ENCODE measurements at regions not wholly inside any gene's neighbourhood (a gene's known extent, or its start where the extent isn't known, plus 50 kb on each side); places are given as distances from the start of the nearest gene placed in this dataset.
"Not testable (repeated sequence)": the region's sequence is repeated elsewhere in the genome, so short reads cannot be mapped to it uniquely, and the experiment has no call there.

DNA sequence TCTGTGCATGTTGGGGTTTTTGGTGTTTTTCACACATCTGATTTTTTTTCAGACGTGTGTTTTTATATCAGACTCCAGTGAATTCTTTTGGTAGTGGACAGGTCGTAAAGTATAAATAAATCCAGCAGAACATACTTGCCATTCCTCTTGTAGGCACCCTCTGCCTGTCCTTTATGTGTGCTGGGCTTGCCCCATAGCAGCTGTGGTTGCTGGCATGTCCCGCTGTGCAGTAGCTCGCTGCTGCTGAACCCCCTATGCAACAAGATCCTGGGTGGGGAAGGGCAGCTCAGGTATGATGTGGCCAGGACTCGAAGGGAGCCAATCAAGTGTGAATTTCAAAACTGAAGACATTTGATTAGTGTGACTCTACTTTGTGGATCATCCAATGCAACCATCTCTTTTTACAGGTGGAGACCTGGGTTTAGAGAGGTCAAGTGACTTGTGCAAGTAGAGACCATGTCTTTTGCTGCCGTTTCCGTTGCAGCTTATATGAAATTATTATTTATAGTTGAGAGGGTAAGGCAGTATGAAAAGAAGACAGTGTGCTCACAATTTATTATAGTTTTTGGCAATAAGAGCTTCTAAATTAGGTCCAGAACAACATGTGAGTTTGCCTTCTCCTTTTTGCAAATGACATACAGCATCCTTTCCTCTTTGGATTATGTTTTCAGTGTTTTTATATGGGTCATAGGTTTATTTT lies 350.8 kb upstream of the C2CD4B start:
- no peak for DNase-seq

DNA sequence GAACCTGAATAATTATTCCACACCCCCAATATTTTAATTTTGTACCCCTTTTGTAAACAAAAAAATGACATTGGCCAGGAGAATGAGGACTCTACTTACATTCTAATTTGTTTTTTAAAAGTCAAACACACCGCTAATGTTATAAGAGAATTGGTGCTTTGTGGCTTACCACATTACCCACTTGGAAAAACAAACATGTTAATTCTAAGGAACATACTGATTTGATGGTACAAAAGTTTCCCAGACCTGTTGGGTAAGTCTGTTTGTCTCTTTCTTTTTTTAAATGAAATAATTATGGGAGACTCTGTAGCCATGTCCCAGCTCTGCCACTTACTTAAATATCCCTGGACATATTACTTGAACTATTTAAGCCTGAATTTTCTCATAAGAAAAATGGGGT lies 352.5 kb upstream of the C2CD4B start:
- no peak for DNase-seq

DNA sequence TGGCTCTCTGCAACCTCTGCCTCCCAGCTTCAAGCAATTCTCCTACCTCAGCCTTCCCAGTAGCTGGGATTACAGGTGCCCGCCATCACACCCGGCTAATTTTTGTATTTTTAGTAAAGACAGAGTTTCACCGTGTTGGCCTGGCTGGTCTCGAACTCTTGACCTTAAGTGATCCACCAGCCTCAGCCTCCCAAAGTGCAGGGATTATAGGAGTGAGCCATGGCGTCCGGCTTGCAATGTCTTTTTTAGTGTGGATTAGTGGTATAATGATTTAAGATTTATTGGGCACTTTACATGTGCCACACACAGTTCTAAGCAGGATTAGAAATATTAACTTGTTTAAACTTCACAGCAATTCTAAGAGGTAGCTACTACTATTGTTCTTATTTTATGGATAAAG lies 353.6 kb upstream of the C2CD4B start:
- DNase-seq, result not testable (repeated sequence)

DNA sequence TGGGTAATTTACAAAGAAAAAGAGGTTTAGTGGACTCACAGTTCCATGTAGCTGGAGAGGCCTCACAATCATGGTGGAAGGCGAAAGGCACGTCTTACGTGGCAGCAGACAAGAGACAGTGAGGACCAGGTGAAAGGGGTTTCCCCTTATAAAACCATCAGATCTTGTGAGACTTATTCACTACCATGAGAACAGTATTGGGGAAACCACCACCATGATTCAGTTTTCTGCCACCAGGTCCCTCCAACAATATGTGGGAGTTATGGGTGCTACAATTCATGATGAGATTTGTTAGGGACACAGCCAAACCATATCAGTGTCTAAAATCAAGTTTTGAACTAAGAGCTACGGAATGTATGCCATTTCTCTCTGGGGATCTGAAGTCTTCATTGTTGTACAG lies 354.8 kb upstream of the C2CD4B start:
- no peak for DNase-seq

DNA sequence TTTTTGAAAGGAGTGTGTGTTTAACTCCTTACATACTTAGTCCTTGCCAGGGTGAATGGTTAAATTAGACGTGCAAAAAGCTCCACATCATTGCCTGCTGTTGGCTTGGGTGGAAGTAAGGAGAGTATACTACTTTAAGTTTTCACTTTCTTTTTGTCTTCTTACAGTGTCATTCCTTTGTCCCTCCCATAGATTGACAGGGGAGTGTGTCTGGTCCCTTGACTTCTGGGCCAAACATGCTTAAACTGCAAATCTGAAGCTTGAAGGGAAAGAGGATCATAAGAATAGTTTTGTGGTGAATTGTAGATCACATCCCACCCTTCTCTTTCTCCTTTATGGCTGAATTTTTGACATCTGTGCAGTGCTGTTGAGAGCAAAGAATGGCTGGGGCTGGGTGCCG lies 355.8 kb upstream of the C2CD4B start:
- no peak for DNase-seq

DNA sequence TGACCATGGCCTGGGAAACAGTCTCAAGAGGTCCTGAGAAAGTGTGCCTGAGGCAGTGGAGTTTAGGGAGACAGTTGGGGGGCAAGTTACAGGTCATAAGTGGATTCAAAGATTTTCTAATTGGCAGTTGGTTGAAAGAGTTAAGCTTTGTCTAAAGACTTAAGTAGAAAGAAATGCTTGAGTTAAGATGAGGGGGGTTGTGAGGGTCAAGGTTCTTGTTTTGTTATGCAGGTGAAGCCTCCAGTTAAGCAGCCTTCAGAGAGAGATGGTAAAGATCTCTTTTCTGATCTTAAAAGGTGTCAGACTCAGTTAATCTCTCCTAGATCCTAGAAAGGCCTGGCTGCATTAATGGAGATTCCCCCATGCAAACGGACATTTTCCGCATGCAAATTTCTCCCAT lies 356.3 kb upstream of the C2CD4B start:
- DNase-seq, result no peak

DNA sequence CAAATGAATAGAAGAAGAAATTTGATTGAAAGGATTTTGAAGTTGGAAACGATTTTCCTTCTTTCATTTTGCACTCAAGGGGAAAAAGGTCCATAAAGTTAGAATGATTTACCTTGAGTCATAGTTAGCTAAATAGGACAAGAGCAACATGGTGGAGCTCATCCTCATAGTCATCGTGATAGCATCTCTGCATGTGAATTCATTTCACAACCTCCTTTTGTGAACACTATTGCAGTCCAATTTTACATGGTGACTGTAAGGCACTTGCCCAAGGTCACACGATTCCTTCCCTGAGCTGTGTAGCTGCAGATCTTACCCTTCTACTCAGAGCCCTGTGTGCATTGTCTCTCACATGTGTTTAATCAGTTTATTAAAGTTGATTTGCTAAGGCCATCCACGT lies 359.8 kb upstream of the C2CD4B start:
- DNase-seq, result no peak

DNA sequence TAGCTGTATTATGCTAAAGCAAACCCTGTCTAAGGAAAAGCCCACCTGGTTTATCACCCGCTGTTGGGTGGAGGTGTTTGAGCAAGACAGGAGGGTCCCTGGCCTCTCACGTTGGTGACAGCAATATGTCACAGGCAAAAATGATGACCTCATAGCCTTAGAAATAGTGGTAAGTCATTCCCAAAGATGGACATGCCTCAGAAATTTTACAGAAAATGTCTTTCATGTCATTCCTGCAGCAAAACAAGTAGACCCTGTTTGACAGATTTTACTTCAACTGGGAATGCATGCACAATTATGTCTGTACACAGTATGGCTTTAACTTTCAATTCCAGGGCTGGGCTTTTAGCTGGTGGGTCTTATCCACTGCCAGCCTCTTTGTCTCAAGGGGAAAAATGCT lies 362.3 kb upstream of the C2CD4B start:
- no peak for DNase-seq

DNA sequence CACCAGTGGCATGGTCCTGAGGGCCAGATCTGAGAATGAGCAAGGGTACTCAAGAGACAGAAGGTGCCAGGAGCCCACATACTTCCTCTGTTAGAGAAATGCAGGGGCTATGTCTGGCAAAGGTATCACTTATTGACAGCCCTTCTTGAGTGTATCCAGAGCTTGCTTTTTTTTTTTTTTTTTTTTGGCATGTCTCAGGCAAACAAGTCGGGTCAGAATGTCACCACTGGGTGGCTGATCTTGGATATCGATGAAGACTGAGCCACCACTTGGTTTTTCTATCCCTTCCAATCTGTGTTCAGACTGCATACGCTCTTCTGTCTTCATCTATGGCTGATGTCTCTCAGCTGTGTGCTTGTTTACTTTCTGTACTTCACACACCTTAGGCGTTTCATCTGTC lies 363.4 kb upstream of the C2CD4B start:
- no peak for DNase-seq

DNA sequence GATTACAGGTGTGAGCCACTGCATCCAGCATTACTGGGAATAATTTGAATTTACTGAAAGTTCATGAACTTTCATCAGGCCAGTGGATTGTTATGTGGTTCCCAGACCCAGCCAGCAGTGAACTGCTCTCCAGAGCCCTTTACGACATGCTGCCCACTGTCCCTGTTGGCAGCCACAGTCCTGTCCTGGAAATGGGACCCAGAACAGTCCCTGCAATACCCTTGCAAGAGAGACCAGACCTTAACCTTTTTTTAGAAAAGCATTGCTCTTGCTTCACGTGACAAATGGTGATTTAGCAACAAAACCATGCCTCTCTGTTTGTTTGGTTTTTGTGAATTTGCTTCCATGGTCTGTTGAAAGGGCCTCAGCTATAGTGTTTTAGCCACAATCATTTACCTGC lies 367.3 kb upstream of the C2CD4B start:
- DNase-seq, result no peak

DNA sequence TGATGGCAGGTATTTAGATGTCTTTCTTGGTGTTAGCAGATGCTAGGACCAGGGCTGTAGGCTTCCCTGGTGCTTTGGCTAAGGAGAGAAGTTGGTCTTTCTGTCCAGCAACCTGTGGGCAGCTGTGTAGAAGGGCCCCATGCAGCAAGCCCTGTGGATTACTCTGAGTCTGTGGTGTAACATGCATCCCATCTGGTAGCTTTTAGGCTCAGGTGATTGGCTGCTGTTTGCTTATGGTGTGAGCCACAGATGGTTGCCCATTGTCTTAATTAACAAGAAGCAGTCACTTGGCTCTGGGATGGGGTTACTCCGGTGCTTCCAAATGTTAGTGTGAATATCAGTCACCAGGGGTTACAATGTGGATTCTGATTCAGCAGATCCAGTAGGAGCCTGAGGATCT lies 368.6 kb upstream of the C2CD4B start:
- no peak for DNase-seq

DNA sequence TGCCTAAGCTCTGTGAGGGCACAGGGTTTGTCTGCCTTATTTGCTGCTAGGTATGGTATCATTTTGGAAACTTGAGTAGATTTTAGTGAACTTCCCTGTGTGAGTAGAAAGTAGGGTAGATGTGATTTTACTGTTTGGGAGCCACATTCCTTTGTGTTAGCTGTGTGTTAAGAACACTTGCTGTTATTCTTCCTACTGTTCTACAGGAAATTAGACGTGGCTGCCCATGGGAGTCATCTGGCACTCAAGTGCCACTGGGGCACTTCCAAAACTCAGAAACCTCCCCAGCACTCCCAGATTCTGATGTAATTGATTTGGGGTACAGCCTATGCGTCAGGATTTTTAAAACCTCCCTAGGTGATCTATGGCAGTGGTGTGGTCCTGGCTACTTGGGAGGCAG lies 369.9 kb upstream of the C2CD4B start:
- no peak for DNase-seq

DNA sequence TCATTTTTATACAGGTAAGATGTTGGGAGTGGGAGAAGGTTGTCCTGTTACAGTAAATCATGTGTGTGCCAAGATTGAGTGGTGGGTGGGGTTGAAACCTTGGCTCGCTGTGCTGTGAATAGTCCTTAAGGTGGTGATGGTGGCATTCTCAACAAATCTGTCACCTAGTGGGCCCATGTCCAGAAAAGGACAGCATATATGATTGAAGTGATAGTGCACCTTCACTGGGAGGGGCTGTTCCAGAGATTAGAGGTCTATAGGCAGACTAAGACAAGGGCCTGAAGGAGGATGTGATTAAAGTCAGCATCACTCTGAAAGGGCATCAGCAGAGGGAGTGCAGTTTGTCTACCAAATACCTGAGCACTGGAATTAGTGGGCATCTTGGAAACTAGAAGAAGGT lies 374.2 kb upstream of the C2CD4B start:
- no peak for DNase-seq

DNA sequence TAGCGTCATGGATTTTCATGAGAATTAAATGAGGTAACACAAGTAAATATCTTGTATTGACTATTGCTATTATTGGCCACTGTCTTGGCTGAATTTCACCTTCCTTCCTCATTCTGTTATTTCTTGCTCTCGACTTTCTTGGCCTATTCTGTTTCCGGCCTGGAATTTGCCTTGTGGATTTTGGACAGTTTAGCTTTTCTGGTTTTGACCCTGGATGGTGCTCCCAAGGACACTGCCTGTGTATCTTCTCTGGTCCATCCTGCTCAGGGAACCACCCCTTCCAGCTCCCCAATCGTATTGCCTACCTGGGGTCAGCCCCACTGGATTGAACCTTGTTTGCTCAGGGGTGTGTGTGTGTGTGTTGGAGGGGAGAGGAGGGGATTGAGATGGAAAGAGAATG lies 376.2 kb upstream of the C2CD4B start:
- DNase-seq, result no peak

DNA sequence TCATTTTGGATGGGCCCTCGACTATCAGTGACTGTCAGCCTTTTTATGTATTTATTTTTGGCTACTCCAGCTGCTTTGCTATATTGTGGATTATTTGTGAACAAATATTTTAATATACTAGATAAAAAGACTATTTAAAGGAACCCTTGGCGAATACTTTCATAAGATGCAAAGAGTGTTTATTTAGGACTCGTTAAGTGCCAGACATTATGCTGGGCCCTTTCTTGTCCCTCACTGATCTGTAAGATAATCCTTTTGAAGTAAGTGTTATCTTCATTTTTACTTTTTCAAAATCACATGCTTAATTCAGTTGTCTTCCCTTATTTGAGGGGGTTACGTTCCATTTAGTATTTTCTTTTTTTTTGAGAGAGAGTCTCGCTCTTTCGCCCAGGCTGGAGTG lies 376.8 kb upstream of the C2CD4B start:
- DNase-seq, result no peak

DNA sequence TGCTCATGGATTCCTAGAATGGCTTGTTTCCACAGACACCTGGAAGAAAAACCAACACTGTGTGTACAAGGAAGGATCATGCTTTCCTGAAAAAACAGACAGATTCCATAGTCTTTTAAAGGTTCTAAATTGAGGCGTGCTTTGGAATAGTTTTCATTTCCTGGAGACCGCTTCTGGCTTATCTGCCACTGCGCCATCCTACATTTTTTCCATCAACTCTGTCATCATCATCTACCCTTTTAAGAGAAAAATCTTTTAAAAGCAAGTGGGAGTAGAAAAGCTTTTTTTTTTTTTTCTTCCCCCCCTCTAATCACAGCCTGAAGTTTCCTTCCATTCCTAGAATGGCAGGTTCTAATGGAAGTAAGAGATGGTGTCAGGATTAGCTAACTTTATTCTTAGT lies 379.4 kb upstream of the C2CD4B start:
- no peak for DNase-seq

DNA sequence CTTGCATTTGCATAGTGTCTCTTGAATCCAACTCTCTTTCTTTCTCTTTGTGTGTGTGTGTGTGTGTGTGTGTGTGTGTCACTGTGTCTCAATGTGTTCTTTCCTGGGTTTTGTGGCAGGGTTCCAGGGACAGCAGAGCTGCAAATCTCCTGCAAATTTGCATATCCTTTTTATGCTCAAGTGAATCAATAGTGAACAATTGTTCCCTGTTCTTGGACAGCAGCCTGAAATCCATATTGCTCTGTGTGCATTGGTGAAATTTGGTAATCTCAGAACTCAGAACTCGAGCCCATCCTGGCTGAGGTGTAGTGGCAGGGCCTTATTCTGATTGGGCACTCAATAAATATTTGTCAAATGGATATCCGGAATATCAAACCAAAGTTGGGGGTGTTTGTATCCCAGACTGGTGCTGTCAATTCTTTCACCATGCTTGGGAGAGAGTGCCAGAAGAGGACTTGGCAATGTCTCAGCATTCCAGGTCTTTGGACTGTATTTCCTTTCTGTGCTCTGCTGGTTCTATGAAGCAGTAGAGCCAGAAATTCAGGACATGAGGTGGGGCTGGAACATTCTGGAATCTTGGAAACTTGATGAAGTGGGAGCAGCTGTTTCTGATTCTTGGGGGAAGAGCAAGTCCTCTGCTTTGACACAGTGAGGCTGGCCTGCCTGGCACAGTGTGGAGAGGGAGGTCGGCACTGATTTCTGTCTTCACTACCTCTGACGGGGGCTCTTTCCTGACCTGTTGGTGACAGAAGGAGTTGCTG lies 380.6 kb upstream of the C2CD4B start:
- no peak for DNase-seq

DNA sequence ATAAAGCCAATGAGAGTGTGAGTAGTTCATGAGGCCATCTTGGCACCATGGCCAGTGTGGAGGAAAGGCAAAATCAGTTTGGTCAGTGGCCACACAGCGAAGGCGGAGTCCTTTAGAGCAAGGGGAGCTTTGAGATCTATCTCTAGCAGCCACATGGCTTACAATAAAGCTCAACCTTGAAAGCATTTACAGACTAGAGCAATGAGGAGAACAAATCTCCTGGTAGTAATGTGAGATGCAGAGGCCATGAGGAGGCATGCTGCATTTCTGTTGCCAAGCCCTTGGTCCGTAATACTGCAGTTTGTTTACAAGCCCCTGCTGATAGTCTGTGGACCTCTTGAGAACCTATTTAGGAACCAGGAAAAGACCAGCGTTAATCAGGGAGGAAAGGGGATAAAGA lies 381.5 kb upstream of the C2CD4B start:
- no peak for DNase-seq

DNA sequence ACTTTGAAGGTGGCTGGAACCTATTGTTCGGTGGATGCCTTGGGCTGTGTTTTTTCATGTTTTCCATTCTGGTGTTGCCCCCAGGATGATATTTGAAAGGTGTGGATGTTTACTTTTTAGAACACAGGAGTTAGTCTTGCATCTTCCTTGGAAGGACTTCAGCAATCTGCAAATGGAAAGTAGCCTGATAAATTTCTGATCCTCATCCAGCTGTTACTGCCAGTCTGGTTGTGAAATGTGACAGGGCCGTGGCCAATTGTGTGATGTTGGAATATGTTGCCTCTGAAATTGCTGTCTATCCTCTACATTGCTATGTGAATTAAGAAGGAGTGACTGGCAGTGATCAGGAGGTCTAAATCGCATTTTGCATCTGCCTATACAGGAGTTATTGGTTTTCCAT lies 382.5 kb upstream of the C2CD4B start:
- no peak for DNase-seq

DNA sequence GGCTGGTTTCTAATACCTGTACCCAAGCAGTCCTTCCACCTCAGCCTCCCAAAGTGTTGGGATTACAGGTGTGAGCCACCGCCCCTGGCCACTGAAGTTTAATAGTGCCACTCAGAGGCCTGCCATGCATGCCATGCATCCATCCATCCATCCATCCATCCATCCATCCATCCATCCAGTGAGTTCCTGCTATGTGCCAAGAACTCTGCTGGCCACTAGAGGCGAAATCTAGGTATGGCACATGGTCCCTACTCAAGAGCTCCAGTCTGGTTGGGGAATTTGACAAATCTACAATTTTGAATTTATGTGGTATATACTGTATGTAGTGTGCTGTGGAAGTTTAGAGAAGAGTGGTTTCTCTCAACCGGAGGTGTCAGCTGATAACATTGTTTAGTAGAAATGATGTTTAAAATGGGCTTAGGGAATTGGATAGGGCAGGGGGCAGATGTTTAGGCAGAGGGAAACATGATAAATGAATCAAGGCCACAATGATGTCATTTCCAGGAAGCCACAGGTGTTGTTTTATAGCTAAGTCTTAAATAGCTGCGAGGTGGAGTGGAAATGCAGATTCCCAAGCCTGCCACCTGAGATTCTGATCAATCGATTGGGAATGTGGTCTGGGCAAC lies 384.4 kb upstream of the C2CD4B start:
- no peak for DNase-seq

DNA sequence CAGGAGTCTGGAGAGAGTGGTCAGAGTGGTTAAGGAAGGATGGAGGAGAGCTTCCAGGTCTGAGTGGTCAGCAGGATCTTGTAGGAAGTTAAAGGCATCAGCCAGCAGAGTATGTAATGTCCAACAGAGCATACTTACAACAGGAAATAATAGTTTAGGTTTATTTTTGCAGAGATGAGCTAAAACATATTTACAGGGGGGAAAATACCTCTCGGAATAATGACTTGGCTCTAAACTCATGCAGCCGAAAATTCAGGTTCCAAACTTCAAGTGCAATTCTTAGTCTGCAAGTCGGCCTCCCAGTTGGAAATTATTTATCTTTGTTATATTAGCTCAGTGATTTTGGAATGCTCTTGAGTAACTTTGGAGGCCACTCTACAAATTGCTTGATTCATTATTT lies 385.0 kb upstream of the C2CD4B start:
- no peak for DNase-seq

DNA sequence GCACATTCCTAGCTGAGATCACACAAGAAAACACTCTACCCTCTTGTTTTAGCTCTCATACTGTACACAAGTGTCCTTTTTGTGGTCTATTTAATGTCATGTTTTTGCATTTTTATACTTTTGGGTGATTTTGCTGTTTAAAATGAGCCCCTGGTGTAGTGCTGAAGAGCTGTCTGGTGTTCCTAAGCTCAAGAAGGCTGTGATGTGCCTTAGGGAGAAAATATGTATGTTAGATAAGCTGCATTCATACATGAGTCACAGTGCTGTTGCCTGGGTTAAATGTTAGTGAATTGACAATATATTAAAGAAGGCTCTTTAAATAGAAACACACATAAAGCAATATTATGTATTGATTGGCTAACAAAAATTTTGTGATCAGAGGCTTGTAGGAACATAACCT lies 387.4 kb upstream of the C2CD4B start:
- no peak for DNase-seq

DNA sequence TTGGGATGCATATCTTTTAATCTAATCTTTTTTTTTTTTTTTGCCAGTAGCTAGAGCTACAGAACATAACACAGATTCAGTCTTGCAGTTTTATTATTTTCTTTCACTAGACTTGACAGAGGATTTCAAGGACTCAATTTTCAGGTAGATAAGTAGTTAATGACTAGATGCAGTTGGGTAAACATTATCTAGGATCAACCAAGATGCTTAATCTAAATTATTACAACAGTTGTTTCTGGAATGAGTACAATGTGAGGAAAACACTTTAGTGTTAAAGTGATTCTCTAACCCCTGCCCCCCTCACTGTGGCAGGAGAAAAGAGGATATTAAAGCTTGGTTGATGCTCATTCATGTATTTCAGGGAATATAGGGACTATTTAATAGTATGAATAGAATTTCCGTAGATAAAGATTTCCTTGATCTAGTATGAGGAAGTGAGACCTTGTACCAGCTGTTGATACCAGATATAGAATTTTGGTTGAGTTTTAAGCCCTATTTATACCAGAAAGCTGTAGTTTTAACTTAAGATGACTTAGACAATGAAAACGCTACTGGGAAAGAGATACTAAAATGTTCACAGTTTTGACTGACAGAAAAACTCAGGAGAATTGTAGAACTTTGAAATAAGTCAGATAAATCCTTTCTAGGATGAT lies 389.0 kb upstream of the C2CD4B start:
- DNase-seq, result no peak

Measured in SHP77 treated with DMSO at 0.1 percent for 48 hours (cell line).